Colonic mucosa (tissue), 4 donors: ENCODE measurements at regions not wholly inside any gene's neighbourhood (a gene's known extent, or its start where the extent isn't known, plus 50 kb on each side); places are given as distances from the start of the nearest gene placed in this dataset.

Experiments used
- DNase-seq: peaks from one replicate; pipeline ENCODE4 v3.0.0-alpha.2; 2020
- H3K27ac ChIP-seq: fragments of 200-600 bp; one replicate; pipeline ENCODE4 v1.8.0; 2021
- H3K27me3 ChIP-seq: fragments of 200-600 bp; one replicate; pipeline ENCODE4 v1.8.0; 2021
- H3K36me3 ChIP-seq: fragments of 200-600 bp; one replicate; pipeline ENCODE4 v1.8.0; 2021
- H3K4me1 ChIP-seq: fragments of 200-600 bp; one replicate; pipeline ENCODE4 v1.8.0; 2021; ENCODE audit warnings: mild to moderate bottlenecking
- H3K4me3 ChIP-seq: fragments of 200-600 bp; one replicate; pipeline ENCODE4 v1.8.0; 2021
- H3K9ac ChIP-seq, 2 donors: one replicate each; pipeline ENCODE4 v1.7.0; 2013; ENCODE audit warnings: control low read depth in 2 of 2, low read depth in 2 of 2, low read length in 2 of 2
- H3K9me3 ChIP-seq: fragments of 200-600 bp; one replicate; pipeline ENCODE4 v1.8.0; 2021
- CTCF ChIP-seq: fragments of 200-600 bp; IDR thresholded peaks from one replicate; pipeline ENCODE4 v1.8.0; 2022; ENCODE audit warnings: antibody characterized with exemption, mild to moderate bottlenecking
- intact Hi-C: fragments of 100-400 bp; cut with DNase I; formaldehyde crosslinking; loops from one replicate; pipeline ENCODE4 v1.14.1; 2022
- donor health status: healthy.
- donor health status: DM: no; HTN: no; CAD: no.
- donor health status: DM: no; HTN: no; CAD: no.

DNA sequence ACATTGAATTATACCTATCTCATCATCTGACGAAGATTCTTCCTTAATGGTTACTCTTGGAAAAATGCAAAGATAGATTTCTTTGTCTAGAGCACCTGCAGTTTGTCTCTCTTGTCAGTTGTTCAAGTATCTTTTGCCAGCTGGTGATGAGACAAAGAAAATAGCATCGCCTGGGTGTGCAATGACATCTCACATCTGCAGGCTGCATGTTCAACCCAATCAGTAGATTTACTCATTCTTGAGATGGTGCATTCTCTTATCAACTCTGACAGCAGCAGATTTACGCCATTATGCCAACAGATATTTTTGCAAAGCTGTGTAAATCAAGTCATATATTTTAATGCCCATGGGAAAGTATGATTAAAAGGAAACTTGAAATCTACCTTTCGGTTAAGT, 164.6 kb upstream of the PDGFD start:
- DNase-seq = no peak
- no peak overlapping the region for H3K27ac ChIP-seq
- H3K4me1 ChIP-seq = no peaks in the 10 kb centered on the region
- no peak for TF ChIP-seq CTCF
- intact Hi-C loops = no loop called here
- no peak overlapping the region for H3K4me3 ChIP-seq
- no peaks in the 10 kb centered on the region for H3K27me3 ChIP-seq
- H3K9ac ChIP-seq = no peak overlapping the region
- no peaks in the 10 kb centered on the region for H3K9me3 ChIP-seq
- no peaks in the 10 kb centered on the region for H3K36me3 ChIP-seq

DNA sequence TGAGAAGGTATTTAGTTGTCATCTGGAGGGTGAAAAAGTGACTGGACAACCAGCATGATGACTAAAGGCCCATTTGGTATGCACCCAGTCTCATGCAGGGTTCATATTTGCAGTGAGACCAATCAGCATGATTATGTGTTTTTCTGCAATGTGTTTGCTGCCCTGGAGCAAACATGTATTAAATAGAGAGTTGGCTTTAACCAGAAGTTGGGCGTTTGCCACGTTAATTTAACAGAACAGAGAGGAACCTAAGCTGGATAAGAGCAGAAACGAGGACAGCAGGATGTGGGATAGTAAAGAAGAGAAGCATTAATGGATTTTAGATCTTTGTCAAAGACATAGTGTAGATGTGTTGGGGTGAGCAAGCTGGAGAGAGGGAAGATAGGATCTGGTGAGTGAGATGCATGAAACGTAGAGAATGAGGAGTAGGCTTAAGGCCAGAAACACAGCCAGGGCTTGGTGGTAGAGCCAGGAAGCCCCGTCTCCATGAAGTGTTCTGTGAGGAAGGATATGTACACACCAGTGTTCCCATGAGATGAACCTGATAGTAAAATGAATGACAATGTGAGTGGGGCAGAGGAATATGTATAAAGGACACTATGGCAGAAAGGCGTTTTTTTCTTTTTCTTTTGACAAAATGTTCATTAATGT, 164.0 kb upstream of the PDGFD start:
- H3K4me1 ChIP-seq = no peaks in the 10 kb centered on the region
- intact Hi-C loops = no loop called here
- no peak for TF ChIP-seq CTCF
- no peaks in the 10 kb centered on the region for H3K36me3 ChIP-seq
- no peak for DNase-seq
- H3K4me3 ChIP-seq = no peak overlapping the region
- H3K27me3 ChIP-seq = no peaks in the 10 kb centered on the region
- no peaks in the 10 kb centered on the region for H3K9me3 ChIP-seq
- no peak overlapping the region for H3K9ac ChIP-seq
- H3K27ac ChIP-seq = no peak overlapping the region

DNA sequence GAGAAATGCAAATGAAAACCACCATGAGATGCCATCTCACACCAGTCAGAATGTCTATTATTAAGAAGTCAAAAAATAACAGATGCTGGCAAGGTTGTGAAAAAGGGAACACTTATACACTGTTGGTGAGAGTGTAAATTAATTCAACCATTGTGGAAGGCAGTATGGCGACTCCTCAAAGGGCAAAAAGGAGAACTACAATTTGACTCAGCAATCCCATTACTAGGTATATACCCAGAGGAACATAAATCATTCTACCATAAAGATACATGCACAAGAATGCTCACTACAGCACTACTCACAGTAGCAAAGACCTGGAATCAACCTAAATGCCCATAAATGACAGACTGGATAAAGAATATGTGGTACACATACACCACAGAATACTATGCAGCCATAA, 161.1 kb upstream of the PDGFD start:
- H3K36me3 ChIP-seq = no peaks in the 10 kb centered on the region
- no peaks in the 10 kb centered on the region for H3K9me3 ChIP-seq

DNA sequence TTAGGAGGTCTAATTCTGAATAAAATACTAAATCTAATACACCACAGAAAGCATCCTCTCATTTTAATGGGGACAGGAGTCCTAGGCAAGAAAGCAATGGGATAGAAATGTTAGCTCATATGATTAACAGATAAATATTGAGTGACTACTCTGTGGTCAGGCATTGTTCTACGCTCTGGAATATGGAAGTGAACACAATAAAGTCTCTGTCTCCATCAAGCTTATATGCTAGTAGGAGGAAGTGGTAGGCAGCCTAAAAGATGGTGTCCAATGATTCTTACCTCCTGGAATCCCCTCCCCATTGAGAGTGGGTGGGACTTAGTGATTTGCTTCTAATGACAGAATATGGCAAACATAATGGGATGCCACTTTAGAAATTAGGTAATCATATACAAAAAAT, 160.3 kb upstream of the PDGFD start:
- TF ChIP-seq CTCF = no peak
- no peaks in the 10 kb centered on the region for H3K9me3 ChIP-seq
- H3K36me3 ChIP-seq = no peaks in the 10 kb centered on the region
- H3K27me3 ChIP-seq = no peaks in the 10 kb centered on the region
- no peak for DNase-seq
- no peaks in the 10 kb centered on the region for H3K4me1 ChIP-seq
- intact Hi-C loops = no loop called here
- H3K4me3 ChIP-seq = no peak overlapping the region
- H3K9ac ChIP-seq = no peak overlapping the region
- no peak overlapping the region for H3K27ac ChIP-seq

More for the DNA sequence above, 161.1 kb upstream of the PDGFD start:
- TF ChIP-seq CTCF = no peak
- Histone ChIP-seq H3K27me3 (no peaks in the 10 kb centered on the region), H3K9ac (no peak overlapping the region), H3K4me3 (no peak overlapping the region), H3K27ac (no peak overlapping the region), H3K4me1 (no peaks in the 10 kb centered on the region)
- intact Hi-C loops = no loop called here
- no peak for DNase-seq

- H3K9ac ChIP-seq = no peak overlapping the region
- intact Hi-C loops = no loop called here
Observed at GRCh38 chr11:104323841-104324240, 159.9 kb upstream of the PDGFD start.

More at GRCh38 chr11:104323841-104324240, 159.9 kb upstream of the PDGFD start:
- no peak for TF ChIP-seq CTCF
- no peaks in the 10 kb centered on the region for H3K36me3 ChIP-seq
- no peak for DNase-seq
- no peak overlapping the region for H3K4me3 ChIP-seq
- no peaks in the 10 kb centered on the region for H3K27me3 ChIP-seq
- H3K4me1 ChIP-seq = no peaks in the 10 kb centered on the region
- H3K27ac ChIP-seq = no peak overlapping the region
- no peaks in the 10 kb centered on the region for H3K9me3 ChIP-seq
